ENCODE measurements at regions not wholly inside any gene's neighbourhood (a gene's known extent, or its start where the extent isn't known, plus 50 kb on each side); places are given as distances from the start of the nearest gene placed in this dataset.

- peaks cover 2% of the 10 kb centered on the region for H3K36me3 ChIP-seq
- H3K27ac ChIP-seq, result peak overlapping the region; percentile 95
- no peak for TF ChIP-seq CTCF (IDR thresholded peaks at IDR 0.05)
- peak overlapping the region; percentile 6 to 68 for H3K4me3 ChIP-seq (ENCODE audit: low read depth in 1 of 2, low read length in 1 of 2)
- H3K4me1 ChIP-seq (ENCODE audit: control insufficient read depth in 1 of 2, insufficient read depth in 1 of 2, low read depth in 1 of 2, low read length in 1 of 2), result peaks cover 84 to 98% of the 10 kb centered on the region in 2 experiments
- no peaks in the 10 kb centered on the region for H3K9me3 ChIP-seq
- no peaks in the 10 kb centered on the region for H3K27me3 ChIP-seq
Observed at GRCh38 chr10:88100281-88100680, 236.9 kb downstream of the PTEN start.

- H3K9me3 ChIP-seq, result no peaks in the 10 kb centered on the region
- H3K27ac ChIP-seq, result peak overlapping the region; percentile 95
- no peaks in the 10 kb centered on the region for H3K36me3 ChIP-seq
- H3K27me3 ChIP-seq, result no peaks in the 10 kb centered on the region
- H3K4me1 ChIP-seq (ENCODE audit: control insufficient read depth in 1 of 2, insufficient read depth in 1 of 2, low read depth in 1 of 2, low read length in 1 of 2), result peaks cover 84 to 100% of the 10 kb centered on the region in 2 experiments
- TF ChIP-seq CTCF (IDR thresholded peaks at IDR 0.05), result no peak
- peak overlapping the region; percentile 15 to 68 for H3K4me3 ChIP-seq (ENCODE audit: low read depth in 1 of 2, low read length in 1 of 2)
Observed at GRCh38 chr10:88101666-88102065, 238.2 kb downstream of the PTEN start.

- Histone ChIP-seq H3K36me3 (no peaks in the 10 kb centered on the region), H3K27me3 (no peaks in the 10 kb centered on the region), H3K4me3 (ENCODE audit: low read depth in 1 of 2, low read length in 1 of 2) (peak overlapping the region; percentile 65 to 68), H3K27ac (peak overlapping the region; percentile 95), H3K4me1 (ENCODE audit: control insufficient read depth in 1 of 2, insufficient read depth in 1 of 2, low read depth in 1 of 2, low read length in 1 of 2) (peaks cover 84 to 100% of the 10 kb centered on the region in 2 experiments), H3K9me3 (no peaks in the 10 kb centered on the region)
- TF ChIP-seq CTCF (IDR thresholded peaks at IDR 0.05), result no peak
Observed at GRCh38 chr10:88103576-88103975, 240.2 kb downstream of the PTEN start.

- TF ChIP-seq CTCF (IDR thresholded peaks at IDR 0.05), result no peak
- Histone ChIP-seq H3K9me3 (no peaks in the 10 kb centered on the region), H3K4me1 (ENCODE audit: control insufficient read depth in 1 of 2, insufficient read depth in 1 of 2, low read depth in 1 of 2, low read length in 1 of 2) (peaks cover 84 to 100% of the 10 kb centered on the region in 2 experiments), H3K27me3 (no peaks in the 10 kb centered on the region), H3K36me3 (no peaks in the 10 kb centered on the region), H3K27ac (peak overlapping the region; percentile 95), H3K4me3 (ENCODE audit: low read depth in 1 of 2, low read length in 1 of 2) (peak overlapping the region; percentile 65 to 68)
Observed at GRCh38 chr10:88104223-88104622, 240.8 kb downstream of the PTEN start.

GRCh38 chr10:88106366-88106765, 242.9 kb downstream of the PTEN start:
- H3K9me3 ChIP-seq, result no peaks in the 10 kb centered on the region
- peak overlapping the region; percentile 7 to 23 for H3K4me3 ChIP-seq (ENCODE audit: low read depth in 1 of 2, low read length in 1 of 2)
- no peak for TF ChIP-seq CTCF (IDR thresholded peaks at IDR 0.05)
- H3K27me3 ChIP-seq, result no peaks in the 10 kb centered on the region
- H3K36me3 ChIP-seq, result no peaks in the 10 kb centered on the region
- H3K27ac ChIP-seq, result peak overlapping the region; percentile 95
- peaks cover 85 to 99% of the 10 kb centered on the region in 2 experiments for H3K4me1 ChIP-seq (ENCODE audit: control insufficient read depth in 1 of 2, insufficient read depth in 1 of 2, low read depth in 1 of 2, low read length in 1 of 2)
